ENCODE measurements at regions not wholly inside any gene's neighbourhood (a gene's known extent, or its start where the extent isn't known, plus 50 kb on each side); places are given as distances from the start of the nearest gene placed in this dataset.

DNA sequence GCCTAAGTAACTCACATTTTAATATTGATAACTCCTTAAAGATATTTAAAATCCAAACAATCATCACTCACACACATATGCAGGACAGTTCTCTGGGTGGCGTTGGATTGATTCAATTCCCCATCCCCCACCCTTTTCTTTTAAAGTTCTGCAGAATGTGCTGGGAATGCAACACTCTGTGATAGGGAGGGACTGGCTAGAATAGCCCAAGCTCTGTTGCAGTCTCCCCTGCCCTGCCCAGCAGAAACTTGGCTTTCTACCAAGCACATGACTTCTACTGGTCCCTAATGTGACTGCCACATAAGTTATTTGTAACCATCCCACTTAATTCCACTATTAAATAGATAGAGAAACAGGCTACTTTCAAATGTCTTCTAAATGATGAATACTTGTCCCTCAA lies 55.2 kb downstream of the TWIST1 start:
- Mint-ChIP-seq H3K9me3 (peaks cover 3% of the 10 kb centered on the region), H3K27me3 (no peaks in the 10 kb centered on the region), H3K36me3 (ENCODE audit: low read depth) (no peaks in the 10 kb centered on the region), H3K4me3 (no peak overlapping the region), H3K27ac (no peak overlapping the region), H3K4me1 (no peaks in the 10 kb centered on the region)
- POLR2A ChIA-PET = no interaction called here
- CTCF ChIA-PET = no interaction called here
- DNase-seq = no peak

DNA sequence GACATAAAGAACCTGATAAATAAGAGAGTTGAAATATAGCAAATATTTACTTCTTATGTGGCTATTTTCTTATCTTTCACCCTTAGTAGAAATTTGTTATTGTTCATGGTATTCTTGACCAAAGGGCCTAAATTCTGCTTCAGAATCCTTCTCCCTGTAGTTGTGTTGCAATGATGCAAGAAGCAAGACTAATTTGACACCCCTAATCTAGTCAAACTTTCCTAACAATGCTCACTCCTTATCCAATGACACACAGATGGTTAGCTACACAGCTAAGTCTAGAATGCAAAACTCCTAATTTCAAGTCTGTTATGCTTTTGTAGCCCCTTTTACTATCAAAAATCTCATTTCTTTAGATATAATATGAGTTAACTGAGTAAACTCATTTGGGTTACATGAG lies 56.1 kb downstream of the TWIST1 start:
- H3K4me3 Mint-ChIP-seq = no peak overlapping the region
- H3K36me3 Mint-ChIP-seq (ENCODE audit: low read depth) = no peaks in the 10 kb centered on the region
- no peak for DNase-seq

GRCh38 chr7:19060761-19061259 lies 56.6 kb downstream of the TWIST1 start:
- Mint-ChIP-seq H3K36me3 (ENCODE audit: low read depth) (no peaks in the 10 kb centered on the region), H3K4me3 (no peak overlapping the region), H3K27ac (no peak overlapping the region), H3K4me1 (no peaks in the 10 kb centered on the region), H3K27me3 (no peaks in the 10 kb centered on the region), H3K9me3 (peaks cover 3% of the 10 kb centered on the region)
- POLR2A ChIA-PET = no interaction called here
- no peak for DNase-seq
- CTCF ChIA-PET = no interaction called here

More for the DNA sequence above, 56.1 kb downstream of the TWIST1 start:
- POLR2A ChIA-PET = no interaction called here
- no peaks in the 10 kb centered on the region for H3K27me3 Mint-ChIP-seq
- CTCF ChIA-PET = no interaction called here
- peaks cover 3% of the 10 kb centered on the region for H3K9me3 Mint-ChIP-seq
- H3K4me1 Mint-ChIP-seq = no peaks in the 10 kb centered on the region
- no peak overlapping the region for H3K27ac Mint-ChIP-seq

DNA sequence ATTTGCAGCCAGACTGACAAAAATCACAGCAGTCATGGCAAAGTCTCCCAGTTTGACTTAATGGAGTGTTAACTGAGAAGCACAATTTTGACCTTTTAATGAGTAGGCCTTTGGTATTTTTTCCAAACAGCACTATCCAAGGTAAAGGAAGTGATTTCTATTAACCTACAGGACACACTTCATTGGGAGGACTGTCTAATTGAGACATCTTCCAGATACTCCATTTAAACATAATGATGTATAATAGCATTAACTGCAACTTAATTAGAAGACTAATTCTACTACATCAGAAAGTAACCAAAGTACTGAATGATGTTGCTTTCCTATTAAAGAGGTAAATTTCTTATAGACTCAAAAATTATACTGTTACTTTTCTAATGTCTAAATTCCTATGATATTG lies 61.1 kb downstream of the TWIST1 start:
- no peaks in the 10 kb centered on the region for H3K9me3 Mint-ChIP-seq
- CTCF ChIA-PET = interaction anchor here (0.6 kb wide), 1 partner anchor 867 kb away, joined by 3 read pairs; no protein-coding TSS in a partner anchor
- H3K27me3 Mint-ChIP-seq = no peaks in the 10 kb centered on the region
- no peaks in the 10 kb centered on the region for H3K4me1 Mint-ChIP-seq
- no peak for DNase-seq
- H3K27ac Mint-ChIP-seq = no peak overlapping the region
- no peaks in the 10 kb centered on the region for H3K36me3 Mint-ChIP-seq (ENCODE audit: low read depth)
- H3K4me3 Mint-ChIP-seq = no peak overlapping the region
- POLR2A ChIA-PET = no interaction called here

Data from activated CD4-positive, alpha-beta memory T cell treated with anti-CD3 and anti-CD28 coated beads, Interleukin-2, amount 10 ng/mL, durations not matched to agents 7 days and 5 days (primary cell).